B cell (primary cell): ENCODE measurements at regions not wholly inside any gene's neighbourhood (a gene's known extent, or its start where the extent isn't known, plus 50 kb on each side); places are given as distances from the start of the nearest gene placed in this dataset.

Experiments used
- ATAC-seq: fragments of 200-7000 bp; cut with Tn5 transposase; one replicate; pipeline ENCODE4 v1.10.0; 2021; ENCODE audit warnings: low read depth, mild to moderate bottlenecking, moderate number of reproducible peaks, moderate library complexity
- CTCF ChIA-PET: fragments of 350-600 bp; sonication (Branson Sonifier 250); formaldehyde crosslinking; loops from one replicate; lab custom pipeline; 2021; ENCODE audit warnings: antibody characterized with exemption, inconsistent platforms; lab: Charles Lee
- POLR2A ChIA-PET: fragments of 350-600 bp; sonication (Branson Sonifier 250); formaldehyde crosslinking; loops from one replicate; lab custom pipeline; 2021; ENCODE audit warnings: antibody characterized with exemption; lab: Charles Lee
- DNase-seq: peaks from one replicate; pipeline ENCODE4 v3.0.0; 2013
- H2AFZ ChIP-seq: 2 replicates; pipeline ENCODE4 v1.6.1; 2012; ENCODE audit warnings: mild to moderate bottlenecking, low read depth, low read length; ENCODE audit not compliant: insufficient read depth, poor library complexity, severe bottlenecking
- H3K27ac ChIP-seq, 2 donors: 1 replicate in 1 of 2; 2 replicates in 1 of 2; pipeline ENCODE4 v1.5.1; 2012 to 2013; ENCODE audit warnings: low read length in 2 of 2, mild to moderate bottlenecking in 2 of 2, moderate library complexity in 1 of 2
- H3K27me3 ChIP-seq, 4 experiments: fragments of 200-600 bp in 1 of 4; sonication (generic) in 1 of 4; replicated peaks in 1 of 4; 1 replicate in 2 of 4; 2 replicates in 2 of 4; pipeline versions ENCODE4 v1.6.1 to v1.7.0; 2013 to 2016; ENCODE audit warnings: low read length in 3 of 4, mild to moderate bottlenecking in 2 of 4, mixed read lengths in 1 of 4, moderate library complexity in 1 of 4; ENCODE audit not compliant: insufficient read depth in 4 of 4, control insufficient read depth in 3 of 4; ENCODE audit errors: control extremely low read depth in 1 of 4
- H3K36me3 ChIP-seq, 2 experiments: replicated peaks in 1 of 2; 1 replicate in 1 of 2; 2 replicates in 1 of 2; pipeline versions ENCODE4 v1.6.1 to v1.7.1; 2013; ENCODE audit warnings: low read length in 1 of 2; ENCODE audit not compliant: insufficient read depth in 2 of 2, control insufficient read depth in 1 of 2; ENCODE audit errors: control extremely low read depth in 1 of 2, extremely low read depth in 1 of 2
- H3K4me1 ChIP-seq, 2 donors: fragments of 200-600 bp in 1 of 2; sonication (generic) in 1 of 2; 1 replicate in 1 of 2; 2 replicates in 1 of 2; pipeline versions ENCODE4 v1.5.1 to v1.6.1; 2013 to 2017; ENCODE audit warnings: low read length in 2 of 2; ENCODE audit not compliant: control insufficient read depth in 2 of 2, insufficient read depth in 2 of 2
- H3K4me2 ChIP-seq: replicated peaks from 2 replicates; pipeline ENCODE3; 2012; ENCODE audit warnings: mild to moderate bottlenecking, low read depth, low read length; ENCODE audit not compliant: poor library complexity, severe bottlenecking
- H3K4me3 ChIP-seq, 5 experiments: fragments of 200-600 bp in 1 of 5; sonication (generic) in 1 of 5; 1 replicate in 3 of 5; 2 replicates in 2 of 5; pipeline versions ENCODE4 v1.5.1 to v1.7.0; 2011 to 2016; ENCODE audit warnings: low read length in 4 of 5, mild to moderate bottlenecking in 4 of 5, low read depth in 2 of 5, control low read depth in 1 of 5, moderate library complexity in 1 of 5; ENCODE audit not compliant: insufficient read depth in 1 of 5; ENCODE audit errors: control extremely low read depth in 1 of 5, extremely low read depth in 1 of 5
- H3K79me2 ChIP-seq: fragments of 200-600 bp; sonication (generic); one replicate; pipeline ENCODE4 v1.6.0; 2016; ENCODE audit warnings: low read length; ENCODE audit not compliant: control insufficient read depth, insufficient read depth
- H3K9ac ChIP-seq: fragments of 200-600 bp; sonication (generic); 2 replicates; pipeline ENCODE4 v1.6.1; 2017; ENCODE audit warnings: mild to moderate bottlenecking, low read length, moderate library complexity
- H3K9me3 ChIP-seq, 3 donors: one replicate each; pipeline versions ENCODE4 v1.6.1 to v1.7.1; 2013; ENCODE audit warnings: low read length in 2 of 3; ENCODE audit not compliant: control insufficient read depth in 2 of 3, insufficient read depth in 1 of 3; ENCODE audit errors: control extremely low read depth in 1 of 3
- H4K20me1 ChIP-seq: 2 replicates; pipeline ENCODE4 v1.6.0; 2012; ENCODE audit warnings: mild to moderate bottlenecking, low read length; ENCODE audit not compliant: insufficient read depth, control insufficient read depth, poor library complexity, severe bottlenecking
- H3K27ac Mint-ChIP-seq: one replicate; pipeline ENCODE4 v1.8.0; 2021; ENCODE audit warnings: mixed read lengths
- H3K27me3 Mint-ChIP-seq: one replicate; pipeline ENCODE4 v1.8.0; 2021; ENCODE audit warnings: mixed read lengths
- H3K4me1 Mint-ChIP-seq: one replicate; pipeline ENCODE4 v1.8.0; 2021; ENCODE audit warnings: mixed read lengths
- H3K4me3 Mint-ChIP-seq: one replicate; pipeline ENCODE4 v1.8.0; 2021; ENCODE audit warnings: mixed read lengths
- H3K9me3 Mint-ChIP-seq: one replicate; pipeline ENCODE4 v1.8.0; 2022; ENCODE audit warnings: mixed read lengths; ENCODE audit not compliant: insufficient read depth
- CTCF ChIP-seq: fragments of 200-600 bp; IDR thresholded peaks from one replicate; pipeline ENCODE4 v1.8.0; 2022; ENCODE audit warnings: antibody characterized with exemption, mild to moderate bottlenecking
- EZH2 ChIP-seq: IDR thresholded peaks from 2 replicates; pipeline ENCODE4 v1.6.1; 2012; ENCODE audit warnings: borderline replicate concordance, low read depth, mild to moderate bottlenecking, moderate library complexity, low read length; ENCODE audit not compliant: insufficient read depth, poor library complexity, severe bottlenecking
- WGBS: methylation state at CpG from one replicate; pipeline ENCODE4 v1.1.5; 2013; ENCODE audit warnings: missing lambda C conversion rate; ENCODE audit not compliant: insufficient coverage; 5-methylcytosine and 5-hydroxymethylcytosine counted together
- intact Hi-C: fragments of 100-400 bp; cut with micrococcal nuclease; formaldehyde crosslinking; loops from one replicate; pipeline ENCODE4 v1.10.0; 2022

GRCh38 chr17:5694551-5694950, 110.2 kb upstream of the NLRP1 start:
- H3K27ac ChIP-seq, result no peak overlapping the region
- no peak overlapping the region for H2AFZ ChIP-seq
- no peaks in the 10 kb centered on the region for H3K4me1 ChIP-seq
- ATAC-seq (no peak), DNase-seq (no peak)
- H3K36me3 ChIP-seq, result no peaks in the 10 kb centered on the region
- H3K9ac ChIP-seq, result no peak overlapping the region
- H3K4me1 Mint-ChIP-seq, result no peaks in the 10 kb centered on the region
- no peak overlapping the region for H3K4me3 ChIP-seq
- CTCF ChIA-PET, result interaction anchor here (1.2 kb wide), 1 partner anchor 13 kb away, joined by 3 read pairs; no protein-coding TSS in a partner anchor
- H4K20me1 ChIP-seq, result no peaks in the 10 kb centered on the region
- TF ChIP-seq CTCF, result no peak
- TF ChIP-seq EZH2, result no peak
- POLR2A ChIA-PET, result no interaction called here
- H3K4me2 ChIP-seq, result no peak overlapping the region
- H3K27me3 ChIP-seq, result peaks cover 0 to 3% (median 0%) of the 10 kb centered on the region in 4 experiments
- H3K79me2 ChIP-seq, result no peaks in the 10 kb centered on the region
- WGBS, result 28% methylated on average over 4 of the region's 8 CpGs
- H3K27me3 Mint-ChIP-seq, result peaks cover 22% of the 10 kb centered on the region
- H3K9me3 ChIP-seq, result peaks cover 0 to 2% (median 0%) of the 10 kb centered on the region in 3 donors
- no peak overlapping the region for H3K4me3 Mint-ChIP-seq
- intact Hi-C loops, result no loop called here
- H3K27ac Mint-ChIP-seq, result no peak overlapping the region
- H3K9me3 Mint-ChIP-seq, result no peaks in the 10 kb centered on the region

- intact Hi-C loops, result no loop called here
- WGBS, result no CpG with 5 or more reads among the region's 3 CpGs
- no peaks in the 10 kb centered on the region for H3K79me2 ChIP-seq
- no peak overlapping the region for H3K9ac ChIP-seq
- no peak overlapping the region for H3K4me2 ChIP-seq
- H3K27ac ChIP-seq, result no peak overlapping the region
- no peaks in the 10 kb centered on the region for H3K4me1 ChIP-seq
- no peak overlapping the region for H2AFZ ChIP-seq
- ChIA-PET POLR2A (no interaction called here), CTCF (interaction anchor here (1.2 to 1.9 kb wide), 2 partner anchors 12 to 16 kb away, joined by 3 to 7 read pairs; no protein-coding TSS in a partner anchor)
- H3K9me3 ChIP-seq, result peaks cover 0 to 3% (median 0%) of the 10 kb centered on the region in 3 donors
- no peaks in the 10 kb centered on the region for H3K9me3 Mint-ChIP-seq
- no peak overlapping the region for H3K27ac Mint-ChIP-seq
- H3K4me3 Mint-ChIP-seq, result no peak overlapping the region
- H3K4me3 ChIP-seq, result no peak overlapping the region
- ATAC-seq (no peak), DNase-seq (no peak)
- peaks cover 16% of the 10 kb centered on the region for H3K27me3 Mint-ChIP-seq
- H3K4me1 Mint-ChIP-seq, result no peaks in the 10 kb centered on the region
- peaks cover 0 to 6% (median 0%) of the 10 kb centered on the region in 4 experiments for H3K27me3 ChIP-seq
- H3K36me3 ChIP-seq, result no peaks in the 10 kb centered on the region
- TF ChIP-seq EZH2, result no peak
- no peak for TF ChIP-seq CTCF
- H4K20me1 ChIP-seq, result no peaks in the 10 kb centered on the region
These were observed 111.2 kb upstream of the NLRP1 start for GRCh38 chr17:5695480-5695879.
